GM12878 (cell line): ENCODE measurements at regions not wholly inside any gene's neighbourhood (a gene's known extent, or its start where the extent isn't known, plus 50 kb on each side); places are given as distances from the start of the nearest gene placed in this dataset.

Source experiments
- BACH1 ChIP-seq: fragments of 450-650 bp; IDR thresholded peaks from 2 replicates; pipeline ENCODE4 v1.6.1; 2017; ENCODE audit warnings: mild to moderate bottlenecking, borderline replicate concordance
- CBX5 ChIP-seq: sonication (generic); IDR thresholded peaks from 2 replicates; pipeline ENCODE4 v1.6.1; 2016; ENCODE audit warnings: low read depth, moderate library complexity, mild to moderate bottlenecking, inconsistent platforms
- CEBPB ChIP-seq, 2 experiments: fragments of 150-350 bp in 1 of 2; IDR thresholded peaks; 2 replicates each; pipeline ENCODE4 v1.6.1; 2012 to 2014; ENCODE audit warnings: low read depth in 2 of 2, low read length in 2 of 2, borderline replicate concordance in 1 of 2, inconsistent platforms in 1 of 2
- EP300 ChIP-seq, 2 experiments: fragments of 150-350 bp in 1 of 2; IDR thresholded peaks; 2 replicates each; pipeline ENCODE4 v1.6.1; 2011 to 2012; ENCODE audit warnings: low read depth in 2 of 2, low read length in 2 of 2, borderline replicate concordance in 1 of 2, improper control_type of control experiment in 1 of 2, inconsistent platforms in 1 of 2; ENCODE audit not compliant: control insufficient read depth in 1 of 2
- FOXK2 ChIP-seq: fragments of 450-650 bp; IDR thresholded peaks from 2 replicates; pipeline ENCODE4 v1.6.1; 2017; ENCODE audit warnings: mild to moderate bottlenecking, moderate library complexity
- KDM1A ChIP-seq: fragments of 200-600 bp; sonication (generic); IDR thresholded peaks from 2 replicates; pipeline ENCODE4 v1.6.1; 2016; ENCODE audit warnings: borderline replicate concordance
- MYC ChIP-seq: IDR thresholded peaks from 2 replicates; pipeline ENCODE4 v1.6.1; 2011; ENCODE audit warnings: mild to moderate bottlenecking, low read length, moderate library complexity, inconsistent platforms; ENCODE audit not compliant: insufficient read depth, insufficient replicate concordance, insufficient read length, severe bottlenecking
- POLR2A ChIP-seq: IDR thresholded peaks from 2 replicates; pipeline ENCODE4 v1.6.1; 2011; ENCODE audit warnings: low read depth, mild to moderate bottlenecking, low read length
- RFX5 ChIP-seq: IDR thresholded peaks from 2 replicates; pipeline ENCODE4 v1.6.1; 2011; ENCODE audit warnings: low read depth, low read length, improper control_type of control experiment
- TF ChIP-seq, protein P1 (sequence below), 3 experiments: IDR thresholded peaks in 2 of 3; conservative IDR thresholded peaks in 1 of 3; 2 replicates each; pipeline ENCODE4 v1.5.1; 2011; ENCODE audit warnings: low read depth in 3 of 3, low read length in 3 of 3, mild to moderate bottlenecking in 3 of 3, control low read depth in 2 of 3, moderate library complexity in 2 of 3, inconsistent platforms in 1 of 3, mixed read lengths in 1 of 3; ENCODE audit not compliant: control insufficient read depth in 2 of 3, insufficient read depth in 1 of 3; ENCODE audit errors: extremely low read depth in 1 of 3
- TF ChIP-seq, protein P2 (sequence below): IDR thresholded peaks from 2 replicates; pipeline ENCODE4 v1.6.1; 2012; ENCODE audit warnings: low read depth, low read length, improper control_type of control experiment

DNA sequence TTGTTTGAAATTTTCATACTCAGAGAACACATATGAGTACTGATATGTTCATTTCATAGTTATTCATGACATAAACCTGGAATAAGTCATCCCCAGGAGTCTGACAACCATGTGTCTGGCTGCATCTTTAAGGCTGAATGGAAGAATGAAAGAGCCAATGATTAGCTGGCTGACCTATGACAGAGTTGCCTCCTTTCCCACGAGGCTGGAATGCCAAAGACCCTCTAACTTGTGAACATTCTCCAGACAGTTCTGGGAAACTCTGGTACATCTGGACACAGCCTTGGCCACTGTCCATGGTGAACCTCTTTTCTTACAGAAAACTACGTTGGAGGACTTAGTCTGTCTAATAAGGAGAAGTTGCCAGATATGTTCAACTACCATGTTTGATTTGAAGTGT, 380.8 kb upstream of the MKI67 start:
- TF ChIP-seq POLR2A (no peak), FOXK2 (no peak), RFX5 (no peak), KDM1A (no peak), EP300 (IDR thresholded peaks at IDR 0.05; ENCODE audit: borderline replicate concordance in 1 of 2, control insufficient read depth in 1 of 2, low read depth in 2 of 2, low read length in 2 of 2) (no peak), CEBPB (IDR thresholded peaks at IDR 0.05; ENCODE audit: borderline replicate concordance in 1 of 2, low read depth in 2 of 2, low read length in 2 of 2) (no peak), BACH1 (no peak), CBX5 (no peak), MYC (no peak)
- TF ChIP-seq, protein P1, sequence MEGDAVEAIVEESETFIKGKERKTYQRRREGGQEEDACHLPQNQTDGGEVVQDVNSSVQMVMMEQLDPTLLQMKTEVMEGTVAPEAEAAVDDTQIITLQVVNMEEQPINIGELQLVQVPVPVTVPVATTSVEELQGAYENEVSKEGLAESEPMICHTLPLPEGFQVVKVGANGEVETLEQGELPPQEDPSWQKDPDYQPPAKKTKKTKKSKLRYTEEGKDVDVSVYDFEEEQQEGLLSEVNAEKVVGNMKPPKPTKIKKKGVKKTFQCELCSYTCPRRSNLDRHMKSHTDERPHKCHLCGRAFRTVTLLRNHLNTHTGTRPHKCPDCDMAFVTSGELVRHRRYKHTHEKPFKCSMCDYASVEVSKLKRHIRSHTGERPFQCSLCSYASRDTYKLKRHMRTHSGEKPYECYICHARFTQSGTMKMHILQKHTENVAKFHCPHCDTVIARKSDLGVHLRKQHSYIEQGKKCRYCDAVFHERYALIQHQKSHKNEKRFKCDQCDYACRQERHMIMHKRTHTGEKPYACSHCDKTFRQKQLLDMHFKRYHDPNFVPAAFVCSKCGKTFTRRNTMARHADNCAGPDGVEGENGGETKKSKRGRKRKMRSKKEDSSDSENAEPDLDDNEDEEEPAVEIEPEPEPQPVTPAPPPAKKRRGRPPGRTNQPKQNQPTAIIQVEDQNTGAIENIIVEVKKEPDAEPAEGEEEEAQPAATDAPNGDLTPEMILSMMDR (IDR thresholded peaks at IDR 0.05 in 2 of 3, conservative IDR thresholded peaks at IDR 0.05 in 1 of 3; ENCODE audit: control insufficient read depth in 2 of 3, extremely low read depth in 1 of 3, insufficient read depth in 1 of 3, low read depth in 3 of 3, low read length in 3 of 3): no peak
- TF ChIP-seq, protein P2, sequence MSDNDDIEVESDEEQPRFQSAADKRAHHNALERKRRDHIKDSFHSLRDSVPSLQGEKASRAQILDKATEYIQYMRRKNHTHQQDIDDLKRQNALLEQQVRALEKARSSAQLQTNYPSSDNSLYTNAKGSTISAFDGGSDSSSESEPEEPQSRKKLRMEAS: no peak
